HL-60 (cell line): ENCODE measurements at regions not wholly inside any gene's neighbourhood (a gene's known extent, or its start where the extent isn't known, plus 50 kb on each side); places are given as distances from the start of the nearest gene placed in this dataset.

Experiments used
- CTCF ChIP-seq: IDR thresholded peaks from one replicate; pipeline ENCODE4 v1.5.1; 2011; ENCODE audit warnings: low read length, control low read depth, inconsistent platforms; ENCODE audit not compliant: insufficient read depth
- POLR2AphosphoS5 ChIP-seq: IDR thresholded peaks from 2 replicates; pipeline ENCODE4 v1.6.1; 2012; ENCODE audit warnings: low read depth
- TF ChIP-seq, protein P1 (sequence below): IDR thresholded peaks from 2 replicates; pipeline ENCODE4 v1.6.1; 2012; ENCODE audit warnings: low read depth; ENCODE audit not compliant: insufficient replicate concordance

GRCh38 chr3:20488151-20488550 is 302.1 kb upstream of the SGO1 start:
- no peak for TF ChIP-seq CTCF
- TF ChIP-seq POLR2AphosphoS5, result no peak
- TF ChIP-seq, protein P1, sequence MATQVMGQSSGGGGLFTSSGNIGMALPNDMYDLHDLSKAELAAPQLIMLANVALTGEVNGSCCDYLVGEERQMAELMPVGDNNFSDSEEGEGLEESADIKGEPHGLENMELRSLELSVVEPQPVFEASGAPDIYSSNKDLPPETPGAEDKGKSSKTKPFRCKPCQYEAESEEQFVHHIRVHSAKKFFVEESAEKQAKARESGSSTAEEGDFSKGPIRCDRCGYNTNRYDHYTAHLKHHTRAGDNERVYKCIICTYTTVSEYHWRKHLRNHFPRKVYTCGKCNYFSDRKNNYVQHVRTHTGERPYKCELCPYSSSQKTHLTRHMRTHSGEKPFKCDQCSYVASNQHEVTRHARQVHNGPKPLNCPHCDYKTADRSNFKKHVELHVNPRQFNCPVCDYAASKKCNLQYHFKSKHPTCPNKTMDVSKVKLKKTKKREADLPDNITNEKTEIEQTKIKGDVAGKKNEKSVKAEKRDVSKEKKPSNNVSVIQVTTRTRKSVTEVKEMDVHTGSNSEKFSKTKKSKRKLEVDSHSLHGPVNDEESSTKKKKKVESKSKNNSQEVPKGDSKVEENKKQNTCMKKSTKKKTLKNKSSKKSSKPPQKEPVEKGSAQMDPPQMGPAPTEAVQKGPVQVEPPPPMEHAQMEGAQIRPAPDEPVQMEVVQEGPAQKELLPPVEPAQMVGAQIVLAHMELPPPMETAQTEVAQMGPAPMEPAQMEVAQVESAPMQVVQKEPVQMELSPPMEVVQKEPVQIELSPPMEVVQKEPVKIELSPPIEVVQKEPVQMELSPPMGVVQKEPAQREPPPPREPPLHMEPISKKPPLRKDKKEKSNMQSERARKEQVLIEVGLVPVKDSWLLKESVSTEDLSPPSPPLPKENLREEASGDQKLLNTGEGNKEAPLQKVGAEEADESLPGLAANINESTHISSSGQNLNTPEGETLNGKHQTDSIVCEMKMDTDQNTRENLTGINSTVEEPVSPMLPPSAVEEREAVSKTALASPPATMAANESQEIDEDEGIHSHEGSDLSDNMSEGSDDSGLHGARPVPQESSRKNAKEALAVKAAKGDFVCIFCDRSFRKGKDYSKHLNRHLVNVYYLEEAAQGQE, result no peak
